ENCODE measurements at regions not wholly inside any gene's neighbourhood (a gene's known extent, or its start where the extent isn't known, plus 50 kb on each side); places are given as distances from the start of the nearest gene placed in this dataset.

DNA sequence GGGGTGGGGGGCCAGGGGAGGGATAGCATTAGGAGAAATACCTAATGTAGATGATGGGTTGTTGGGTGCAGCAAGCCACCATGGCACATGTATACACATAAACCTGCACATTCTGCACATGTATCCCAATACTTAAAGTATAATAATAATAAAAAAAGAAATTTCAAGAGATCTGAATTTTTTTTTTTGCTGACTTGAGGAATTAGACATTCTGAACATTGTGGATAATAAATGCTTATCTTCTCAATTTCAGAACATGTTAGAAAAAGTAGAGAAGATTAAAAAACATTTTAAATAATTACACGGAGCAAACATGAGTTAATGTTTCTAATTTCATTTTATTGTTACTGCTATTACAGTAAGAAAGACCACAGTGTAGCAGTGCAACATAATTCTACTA is 230.4 kb downstream of the DTHD1 start:
- DNase-seq (ENCODE audit: low read depth in 6 of 9, low spot score in 9 of 9) = no peak
- H3K4me1 ChIP-seq (ENCODE audit: control insufficient read depth in 2 of 2, insufficient read depth in 2 of 2, low read length in 2 of 2) = no peaks in the 10 kb centered on the region
- no peak overlapping the region for H3K27ac ChIP-seq (ENCODE audit: low read depth in 1 of 2, low read length in 1 of 2)
- H3K27me3 ChIP-seq (ENCODE audit: control insufficient read depth in 2 of 2, insufficient read depth in 1 of 2, low read length in 1 of 2) = no peaks in the 10 kb centered on the region
- no peaks in the 10 kb centered on the region for H3K36me3 ChIP-seq (ENCODE audit: control insufficient read depth in 2 of 2, insufficient read depth in 2 of 2, low read length in 1 of 2)
- WGBS = 95% methylated on average over 1 of the region's 1 CpG
- no peak overlapping the region for H3K4me3 ChIP-seq (ENCODE audit: low read length in 2 of 2)
- H3K9me3 ChIP-seq (ENCODE audit: control insufficient read depth in 2 of 2, insufficient read depth in 1 of 2, low read length in 1 of 2) = no peaks in the 10 kb centered on the region

DNA sequence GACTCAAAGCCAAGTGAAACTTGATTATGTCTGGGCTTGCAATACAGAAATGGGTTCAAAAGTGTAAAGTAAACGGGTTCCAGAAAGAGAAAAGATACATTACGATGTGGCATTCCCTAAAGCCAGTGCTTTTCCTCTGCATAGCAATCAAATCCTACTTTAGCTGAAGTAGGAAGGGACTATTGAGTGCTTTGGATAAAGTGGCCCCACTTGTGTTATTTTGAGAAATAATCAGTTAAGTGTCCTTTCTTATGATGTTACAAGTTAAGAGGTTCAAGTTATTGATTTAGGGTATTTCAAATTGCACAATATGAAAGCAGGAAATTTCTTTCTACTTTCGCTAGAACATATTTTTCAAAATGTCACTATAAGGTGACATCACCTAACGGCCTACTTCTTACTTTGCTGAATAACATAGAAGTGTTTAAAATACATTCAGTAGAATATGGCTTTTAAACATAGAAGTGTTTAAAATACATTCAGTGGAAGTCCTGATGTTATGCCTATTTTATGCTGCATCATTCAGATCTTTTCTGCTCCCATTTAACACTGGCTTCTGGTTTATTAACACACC is 235.2 kb downstream of the DTHD1 start:
- no peaks in the 10 kb centered on the region for H3K36me3 ChIP-seq (ENCODE audit: control insufficient read depth in 2 of 2, insufficient read depth in 2 of 2, low read length in 1 of 2)
- WGBS = 89% methylated on average over 4 of the region's 4 CpGs
- no peaks in the 10 kb centered on the region for H3K9me3 ChIP-seq (ENCODE audit: control insufficient read depth in 2 of 2, insufficient read depth in 1 of 2, low read length in 1 of 2)
- no peaks in the 10 kb centered on the region for H3K4me1 ChIP-seq (ENCODE audit: control insufficient read depth in 2 of 2, insufficient read depth in 2 of 2, low read length in 2 of 2)
- H3K4me3 ChIP-seq (ENCODE audit: low read length in 2 of 2) = no peak overlapping the region
- no peaks in the 10 kb centered on the region for H3K27me3 ChIP-seq (ENCODE audit: control insufficient read depth in 2 of 2, insufficient read depth in 1 of 2, low read length in 1 of 2)
- no peak for DNase-seq (ENCODE audit: low read depth in 6 of 9, low spot score in 9 of 9)
- H3K27ac ChIP-seq (ENCODE audit: low read depth in 1 of 2, low read length in 1 of 2) = no peak overlapping the region

DNA sequence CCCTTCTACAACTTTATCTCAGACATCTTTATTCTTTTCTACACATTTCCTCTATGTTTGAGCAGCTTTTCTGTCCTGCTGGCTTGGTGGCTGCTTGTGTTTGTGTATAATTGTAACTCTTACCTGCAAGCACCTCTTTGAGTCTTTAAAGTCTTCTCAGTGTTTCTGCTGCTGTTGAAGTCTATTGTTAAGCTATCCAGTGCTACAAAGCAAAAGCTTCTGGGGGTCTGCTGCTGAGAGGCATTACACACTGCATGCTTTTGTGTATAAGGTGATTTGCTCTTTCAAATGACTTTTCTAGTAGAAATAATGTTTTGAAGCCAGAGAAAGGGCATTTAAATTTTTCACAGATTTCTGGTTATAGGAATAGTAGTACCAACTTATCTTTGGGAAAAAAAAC is 241.8 kb downstream of the DTHD1 start:
- H3K4me1 ChIP-seq (ENCODE audit: control insufficient read depth in 2 of 2, insufficient read depth in 2 of 2, low read length in 2 of 2) = no peaks in the 10 kb centered on the region
- H3K4me3 ChIP-seq (ENCODE audit: low read length in 2 of 2) = no peak overlapping the region
- H3K36me3 ChIP-seq (ENCODE audit: control insufficient read depth in 2 of 2, insufficient read depth in 2 of 2, low read length in 1 of 2) = no peaks in the 10 kb centered on the region
- H3K27ac ChIP-seq (ENCODE audit: low read depth in 1 of 2, low read length in 1 of 2) = no peak overlapping the region
- no peak for DNase-seq (ENCODE audit: low read depth in 6 of 9, low spot score in 9 of 9)
- no peaks in the 10 kb centered on the region for H3K9me3 ChIP-seq (ENCODE audit: control insufficient read depth in 2 of 2, insufficient read depth in 1 of 2, low read length in 1 of 2)
- H3K27me3 ChIP-seq (ENCODE audit: control insufficient read depth in 2 of 2, insufficient read depth in 1 of 2, low read length in 1 of 2) = no peaks in the 10 kb centered on the region

DNA sequence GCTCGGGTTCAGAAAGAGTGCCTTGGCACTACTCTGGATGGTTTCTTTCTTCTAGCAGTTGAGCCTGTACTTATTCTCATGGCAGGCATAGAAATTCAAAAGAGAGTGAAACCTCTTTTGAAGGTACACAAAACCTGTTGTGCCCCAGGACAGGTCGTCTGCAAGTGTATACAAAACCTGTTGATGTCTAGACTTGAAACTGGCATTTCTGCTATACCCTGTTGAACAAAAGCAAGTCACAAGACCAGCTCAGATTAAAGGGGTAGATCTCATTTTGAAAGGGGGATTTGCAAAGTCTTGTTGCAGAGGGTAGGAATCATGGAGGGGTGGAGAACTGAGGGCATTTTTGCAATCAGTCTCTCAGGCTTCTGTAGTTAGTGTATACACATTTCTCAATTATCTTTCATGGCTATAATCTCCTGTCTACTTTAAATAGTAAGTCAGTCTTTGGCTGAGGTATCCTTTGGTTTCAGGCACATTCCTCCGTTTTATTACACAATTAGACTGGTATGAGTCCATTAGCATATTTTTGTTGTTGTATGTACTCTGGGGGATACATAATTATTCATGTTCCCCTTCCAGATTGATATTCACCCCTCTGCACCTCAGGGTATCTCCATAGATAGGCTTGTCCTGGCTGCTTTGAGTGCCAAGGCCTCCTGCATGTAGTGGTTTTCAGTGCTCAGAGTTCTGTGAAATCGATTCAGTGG is 251.4 kb downstream of the DTHD1 start:
- peaks cover 0 to 7% of the 10 kb centered on the region in 2 donors for H3K9me3 ChIP-seq (ENCODE audit: control insufficient read depth in 2 of 2, insufficient read depth in 1 of 2, low read length in 1 of 2)
- no peaks in the 10 kb centered on the region for H3K27me3 ChIP-seq (ENCODE audit: control insufficient read depth in 2 of 2, insufficient read depth in 1 of 2, low read length in 1 of 2)
- WGBS = 76% methylated on average over 4 of the region's 4 CpGs
- no peak overlapping the region for H3K27ac ChIP-seq (ENCODE audit: low read depth in 1 of 2, low read length in 1 of 2)
- H3K4me3 ChIP-seq (ENCODE audit: low read length in 2 of 2) = no peak overlapping the region
- H3K4me1 ChIP-seq (ENCODE audit: control insufficient read depth in 2 of 2, insufficient read depth in 2 of 2, low read length in 2 of 2) = no peaks in the 10 kb centered on the region
- no peak for DNase-seq (ENCODE audit: low read depth in 6 of 9, low spot score in 9 of 9)
- H3K36me3 ChIP-seq (ENCODE audit: control insufficient read depth in 2 of 2, insufficient read depth in 2 of 2, low read length in 1 of 2) = no peaks in the 10 kb centered on the region

DNA sequence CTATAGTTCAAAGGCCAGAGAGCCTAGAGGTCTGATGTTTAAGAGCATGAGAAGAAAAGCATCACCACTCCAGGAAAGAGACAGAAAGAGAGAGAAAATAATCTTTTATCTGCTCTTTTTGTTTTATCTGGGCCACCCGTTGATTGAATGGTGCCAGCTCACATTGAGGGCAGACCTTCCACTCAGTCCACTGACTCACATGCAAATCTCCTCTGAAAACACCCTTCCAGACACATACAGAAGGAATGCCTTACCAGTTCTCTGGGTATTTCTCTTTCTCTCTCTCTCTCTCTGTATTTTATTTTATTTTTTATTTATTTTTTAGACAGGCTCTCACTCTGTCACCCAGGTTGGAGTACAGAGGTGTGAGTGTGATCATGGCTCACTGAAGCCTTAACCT is 252.5 kb downstream of the DTHD1 start:
- Histone ChIP-seq H3K9me3 (ENCODE audit: control insufficient read depth in 2 of 2, insufficient read depth in 1 of 2, low read length in 1 of 2) (peaks cover 0 to 7% of the 10 kb centered on the region in 2 donors), H3K4me1 (ENCODE audit: control insufficient read depth in 2 of 2, insufficient read depth in 2 of 2, low read length in 2 of 2) (no peaks in the 10 kb centered on the region), H3K36me3 (ENCODE audit: control insufficient read depth in 2 of 2, insufficient read depth in 2 of 2, low read length in 1 of 2) (no peaks in the 10 kb centered on the region), H3K27ac (ENCODE audit: low read depth in 1 of 2, low read length in 1 of 2) (no peak overlapping the region), H3K4me3 (ENCODE audit: low read length in 2 of 2) (no peak overlapping the region), H3K27me3 (ENCODE audit: control insufficient read depth in 2 of 2, insufficient read depth in 1 of 2, low read length in 1 of 2) (no peaks in the 10 kb centered on the region)
- 93% methylated on average over 1 of the region's 1 CpG for WGBS
- no peak for DNase-seq (ENCODE audit: low read depth in 6 of 9, low spot score in 9 of 9)

DNA sequence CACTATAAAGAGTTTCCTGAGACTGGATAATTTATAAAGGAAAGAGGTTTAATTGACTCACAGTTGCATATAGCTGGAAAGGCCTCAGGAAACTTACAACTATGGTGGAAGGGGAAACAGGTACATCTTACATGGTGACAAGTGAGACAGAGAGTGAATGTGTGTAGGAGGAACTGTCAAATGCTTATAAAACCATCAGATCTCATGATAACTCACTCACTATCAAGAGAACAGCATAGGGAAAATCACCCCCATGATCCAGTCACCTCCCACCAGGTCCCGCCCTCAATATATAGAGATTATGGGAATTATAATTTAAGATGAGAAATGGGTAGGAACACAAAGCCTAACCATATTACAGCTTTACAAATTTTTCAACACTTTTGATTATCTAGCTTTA is 266.0 kb downstream of the DTHD1 start:
- H3K9me3 ChIP-seq (ENCODE audit: control insufficient read depth in 2 of 2, insufficient read depth in 1 of 2, low read length in 1 of 2) = no peaks in the 10 kb centered on the region
- 93% methylated on average over 1 of the region's 1 CpG for WGBS

DNA sequence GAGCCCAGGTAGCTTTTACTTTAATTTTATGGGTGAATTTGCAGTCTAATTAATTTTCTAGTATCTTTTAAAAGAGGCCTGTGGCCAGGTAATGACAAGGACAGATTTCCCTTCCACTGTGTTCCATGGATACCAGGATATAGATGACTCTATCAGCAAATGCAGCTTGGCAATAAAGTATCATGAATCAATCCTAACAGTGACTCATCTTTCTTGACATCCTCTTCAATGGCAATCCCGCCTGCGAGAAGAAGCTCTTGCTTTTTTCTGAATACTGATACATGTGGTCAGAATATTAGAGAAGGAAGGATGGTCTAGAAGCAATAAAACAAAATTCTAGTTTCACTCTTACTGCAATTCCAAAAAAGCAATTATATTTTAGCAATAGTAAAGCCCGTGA is 267.8 kb downstream of the DTHD1 start:
- Histone ChIP-seq H3K27ac (ENCODE audit: low read depth in 1 of 2, low read length in 1 of 2) (no peak overlapping the region), H3K27me3 (ENCODE audit: control insufficient read depth in 2 of 2, insufficient read depth in 1 of 2, low read length in 1 of 2) (no peaks in the 10 kb centered on the region)
- no peak for DNase-seq (ENCODE audit: low read depth in 6 of 9, low spot score in 9 of 9)

More for the DNA sequence above, 266.0 kb downstream of the DTHD1 start:
- Histone ChIP-seq H3K4me3 (ENCODE audit: low read length in 2 of 2) (no peak overlapping the region), H3K27ac (ENCODE audit: low read depth in 1 of 2, low read length in 1 of 2) (no peak overlapping the region), H3K4me1 (ENCODE audit: control insufficient read depth in 2 of 2, insufficient read depth in 2 of 2, low read length in 2 of 2) (no peaks in the 10 kb centered on the region), H3K27me3 (ENCODE audit: control insufficient read depth in 2 of 2, insufficient read depth in 1 of 2, low read length in 1 of 2) (no peaks in the 10 kb centered on the region), H3K36me3 (ENCODE audit: control insufficient read depth in 2 of 2, insufficient read depth in 2 of 2, low read length in 1 of 2) (no peaks in the 10 kb centered on the region)
- DNase-seq (ENCODE audit: low read depth in 6 of 9, low spot score in 9 of 9) = no peak

DNA sequence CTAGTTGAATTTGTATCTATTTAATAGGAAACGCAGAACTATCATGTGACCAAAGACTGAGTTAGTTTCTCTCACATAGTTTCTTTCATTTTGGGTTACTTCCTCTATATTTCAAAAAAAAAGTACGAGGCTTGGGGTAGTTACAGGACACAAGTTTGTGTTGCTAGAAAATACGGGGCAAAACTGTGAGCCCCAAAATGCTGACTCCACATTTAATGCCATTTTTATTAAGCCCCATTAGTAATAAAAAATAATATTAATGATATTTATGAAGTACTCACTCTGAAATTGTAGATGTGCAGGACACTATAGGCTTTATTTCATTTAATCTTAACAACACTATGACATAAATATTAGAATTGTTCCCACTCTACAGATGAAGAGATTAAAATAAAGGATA is 268.6 kb downstream of the DTHD1 start:
- Histone ChIP-seq H3K27ac (ENCODE audit: low read depth in 1 of 2, low read length in 1 of 2) (no peak overlapping the region), H3K4me1 (ENCODE audit: control insufficient read depth in 2 of 2, insufficient read depth in 2 of 2, low read length in 2 of 2) (no peaks in the 10 kb centered on the region), H3K27me3 (ENCODE audit: control insufficient read depth in 2 of 2, insufficient read depth in 1 of 2, low read length in 1 of 2) (no peaks in the 10 kb centered on the region), H3K4me3 (ENCODE audit: low read length in 2 of 2) (no peak overlapping the region), H3K9me3 (ENCODE audit: control insufficient read depth in 2 of 2, insufficient read depth in 1 of 2, low read length in 1 of 2) (no peaks in the 10 kb centered on the region), H3K36me3 (ENCODE audit: control insufficient read depth in 2 of 2, insufficient read depth in 2 of 2, low read length in 1 of 2) (no peaks in the 10 kb centered on the region)
- no peak for DNase-seq (ENCODE audit: low read depth in 6 of 9, low spot score in 9 of 9)
- WGBS = 75% methylated on average over 3 of the region's 3 CpGs

More for the DNA sequence above, 267.8 kb downstream of the DTHD1 start:
- H3K36me3 ChIP-seq (ENCODE audit: control insufficient read depth in 2 of 2, insufficient read depth in 2 of 2, low read length in 1 of 2) = no peaks in the 10 kb centered on the region
- no peak overlapping the region for H3K4me3 ChIP-seq (ENCODE audit: low read length in 2 of 2)
- no peaks in the 10 kb centered on the region for H3K9me3 ChIP-seq (ENCODE audit: control insufficient read depth in 2 of 2, insufficient read depth in 1 of 2, low read length in 1 of 2)
- WGBS = 93% methylated on average over 3 of the region's 3 CpGs
- no peaks in the 10 kb centered on the region for H3K4me1 ChIP-seq (ENCODE audit: control insufficient read depth in 2 of 2, insufficient read depth in 2 of 2, low read length in 2 of 2)

DNA sequence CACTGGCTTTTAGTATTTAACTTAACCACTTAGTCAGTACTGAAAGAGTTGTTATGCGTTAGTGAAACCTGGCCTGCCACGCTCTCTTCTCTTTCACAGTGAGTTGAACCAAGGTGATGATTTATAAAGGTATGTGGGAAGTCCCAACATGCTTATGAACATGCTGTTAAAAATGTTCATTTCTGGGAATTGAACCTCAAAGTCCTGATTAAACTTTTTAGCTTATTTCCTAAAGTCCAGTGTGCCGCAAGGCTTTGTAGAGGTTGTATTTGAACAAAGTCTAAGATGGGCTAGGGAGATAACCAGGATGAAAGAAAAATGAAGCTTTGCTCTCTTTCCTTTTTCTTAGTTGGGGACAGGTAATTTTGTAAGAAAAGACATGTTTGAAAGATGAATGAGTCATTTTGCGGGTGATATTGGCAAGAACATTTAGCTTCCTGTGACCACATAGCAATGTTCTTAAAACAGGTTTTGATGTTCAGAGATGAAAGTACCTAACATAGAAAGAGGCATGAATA is 270.3 kb downstream of the DTHD1 start:
- 90% methylated on average over 4 of the region's 4 CpGs for WGBS
- DNase-seq (ENCODE audit: low read depth in 6 of 9, low spot score in 9 of 9) = peak in 1 of 9 donors; percentile 12
- H3K27me3 ChIP-seq (ENCODE audit: control insufficient read depth in 2 of 2, insufficient read depth in 1 of 2, low read length in 1 of 2) = no peaks in the 10 kb centered on the region
- no peaks in the 10 kb centered on the region for H3K9me3 ChIP-seq (ENCODE audit: control insufficient read depth in 2 of 2, insufficient read depth in 1 of 2, low read length in 1 of 2)
- H3K4me3 ChIP-seq (ENCODE audit: low read length in 2 of 2) = no peak overlapping the region
- H3K27ac ChIP-seq (ENCODE audit: low read depth in 1 of 2, low read length in 1 of 2) = peak overlapping the region in 1 of 2 donors; percentile 44
- H3K4me1 ChIP-seq (ENCODE audit: control insufficient read depth in 2 of 2, insufficient read depth in 2 of 2, low read length in 2 of 2) = no peaks in the 10 kb centered on the region
- no peaks in the 10 kb centered on the region for H3K36me3 ChIP-seq (ENCODE audit: control insufficient read depth in 2 of 2, insufficient read depth in 2 of 2, low read length in 1 of 2)
